ENCODE measurements at regions not wholly inside any gene's neighbourhood (a gene's known extent, or its start where the extent isn't known, plus 50 kb on each side); places are given as distances from the start of the nearest gene placed in this dataset.

- TF ChIP-seq, protein P1, sequence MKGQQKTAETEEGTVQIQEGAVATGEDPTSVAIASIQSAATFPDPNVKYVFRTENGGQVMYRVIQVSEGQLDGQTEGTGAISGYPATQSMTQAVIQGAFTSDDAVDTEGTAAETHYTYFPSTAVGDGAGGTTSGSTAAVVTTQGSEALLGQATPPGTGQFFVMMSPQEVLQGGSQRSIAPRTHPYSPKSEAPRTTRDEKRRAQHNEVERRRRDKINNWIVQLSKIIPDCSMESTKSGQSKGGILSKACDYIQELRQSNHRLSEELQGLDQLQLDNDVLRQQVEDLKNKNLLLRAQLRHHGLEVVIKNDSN (IDR thresholded peaks at IDR 0.05), result no peak
- TF ChIP-seq TAF1 (IDR thresholded peaks at IDR 0.05; ENCODE audit: low read depth), result no peak
- no peak for TF ChIP-seq CEBPB (IDR thresholded peaks at IDR 0.05)
- TF ChIP-seq TCF12 (IDR thresholded peaks at IDR 0.05; ENCODE audit: low read depth), result no peak
- TF ChIP-seq REST (IDR thresholded peaks at IDR 0.05; ENCODE audit: low read depth), result no peak
- no peak for TF ChIP-seq FOXM1 (IDR thresholded peaks at IDR 0.05; ENCODE audit: borderline replicate concordance, low read depth)
- no peak for TF ChIP-seq NFIC (IDR thresholded peaks at IDR 0.05)
- no peak for TF ChIP-seq EGR1 (IDR thresholded peaks at IDR 0.05)
- no peak for TF ChIP-seq TEAD4 (IDR thresholded peaks at IDR 0.05)
- TF ChIP-seq RAD21 (IDR thresholded peaks at IDR 0.05; ENCODE audit: low read depth), result no peak
- TF ChIP-seq EP300 (IDR thresholded peaks at IDR 0.05; ENCODE audit: borderline replicate concordance), result no peak
- TF ChIP-seq, protein P2, sequence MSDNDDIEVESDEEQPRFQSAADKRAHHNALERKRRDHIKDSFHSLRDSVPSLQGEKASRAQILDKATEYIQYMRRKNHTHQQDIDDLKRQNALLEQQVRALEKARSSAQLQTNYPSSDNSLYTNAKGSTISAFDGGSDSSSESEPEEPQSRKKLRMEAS (IDR thresholded peaks at IDR 0.05), result no peak
- TF ChIP-seq CREB1 (IDR thresholded peaks at IDR 0.05; ENCODE audit: low read depth), result no peak
- no peak for TF ChIP-seq YY1 (IDR thresholded peaks at IDR 0.05; ENCODE audit: low read depth)
Observed at GRCh38 chr15:66644869-66645268, 57.2 kb upstream of the SMAD6 start.

- TF ChIP-seq TAF1 (IDR thresholded peaks at IDR 0.05; ENCODE audit: low read depth) (no peak), EP300 (IDR thresholded peaks at IDR 0.05; ENCODE audit: borderline replicate concordance) (no peak)
- TF ChIP-seq, protein P1 (IDR thresholded peaks at IDR 0.05), result no peak
Observed at GRCh38 chr15:66646308-66646707, 55.7 kb upstream of the SMAD6 start.

DNA sequence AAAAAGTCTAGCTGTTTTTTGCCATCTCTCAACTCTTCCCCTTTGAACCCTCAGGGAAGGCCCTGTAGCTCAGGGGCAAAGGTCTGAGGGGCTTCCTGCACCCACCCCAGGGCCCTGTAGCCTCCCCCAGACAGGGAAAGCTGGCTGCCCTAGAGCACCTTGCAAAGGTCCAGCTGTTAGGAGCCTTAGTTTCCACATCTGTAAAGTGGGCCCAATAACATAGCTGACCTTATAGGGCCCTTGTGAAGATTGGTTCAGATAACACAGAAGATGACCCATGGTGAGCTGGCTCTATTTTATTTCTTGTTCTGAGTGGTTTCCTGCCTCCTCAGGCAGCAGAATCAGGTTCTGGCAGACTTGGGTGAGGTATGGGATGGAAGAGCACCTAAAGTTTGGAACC, 55.2 kb upstream of the SMAD6 start:
- no peak for TF ChIP-seq YY1 (IDR thresholded peaks at IDR 0.05; ENCODE audit: low read depth)
- TF ChIP-seq, protein P1 (IDR thresholded peaks at IDR 0.05), result no peak

GRCh38 chr15:66647358-66647757, 54.7 kb upstream of the SMAD6 start:
- TF ChIP-seq ZBTB7A (IDR thresholded peaks at IDR 0.05; ENCODE audit: low read depth), result no peak
- TF ChIP-seq NFIC (IDR thresholded peaks at IDR 0.05), result 0 out of 2 replicates have a peak, but pooled peaks have one; percentile 17
- TF ChIP-seq RAD21 (IDR thresholded peaks at IDR 0.05; ENCODE audit: low read depth), result no peak
- no peak for TF ChIP-seq EP300 (IDR thresholded peaks at IDR 0.05; ENCODE audit: borderline replicate concordance)

- TF ChIP-seq YY1 (IDR thresholded peaks at IDR 0.05; ENCODE audit: low read depth), result no peak
- no peak for TF ChIP-seq ZBTB7A (IDR thresholded peaks at IDR 0.05; ENCODE audit: low read depth)
- TF ChIP-seq EGR1 (IDR thresholded peaks at IDR 0.05), result no peak
- no peak for TF ChIP-seq NFIC (IDR thresholded peaks at IDR 0.05)
- TF ChIP-seq EP300 (IDR thresholded peaks at IDR 0.05; ENCODE audit: borderline replicate concordance), result no peak
- TF ChIP-seq RAD21 (IDR thresholded peaks at IDR 0.05; ENCODE audit: low read depth), result no peak
- TF ChIP-seq TAF1 (IDR thresholded peaks at IDR 0.05; ENCODE audit: low read depth), result no peak
- no peak for TF ChIP-seq TEAD4 (IDR thresholded peaks at IDR 0.05)
- TF ChIP-seq REST (IDR thresholded peaks at IDR 0.05; ENCODE audit: low read depth), result no peak
- TF ChIP-seq FOXM1 (IDR thresholded peaks at IDR 0.05; ENCODE audit: borderline replicate concordance, low read depth), result no peak
- TF ChIP-seq CEBPB (IDR thresholded peaks at IDR 0.05), result no peak
- no peak for TF ChIP-seq TCF12 (IDR thresholded peaks at IDR 0.05; ENCODE audit: low read depth)
- TF ChIP-seq, protein P2 (IDR thresholded peaks at IDR 0.05), result no peak
Observed at GRCh38 chr15:66648588-66648987, 53.4 kb upstream of the SMAD6 start.

DNA sequence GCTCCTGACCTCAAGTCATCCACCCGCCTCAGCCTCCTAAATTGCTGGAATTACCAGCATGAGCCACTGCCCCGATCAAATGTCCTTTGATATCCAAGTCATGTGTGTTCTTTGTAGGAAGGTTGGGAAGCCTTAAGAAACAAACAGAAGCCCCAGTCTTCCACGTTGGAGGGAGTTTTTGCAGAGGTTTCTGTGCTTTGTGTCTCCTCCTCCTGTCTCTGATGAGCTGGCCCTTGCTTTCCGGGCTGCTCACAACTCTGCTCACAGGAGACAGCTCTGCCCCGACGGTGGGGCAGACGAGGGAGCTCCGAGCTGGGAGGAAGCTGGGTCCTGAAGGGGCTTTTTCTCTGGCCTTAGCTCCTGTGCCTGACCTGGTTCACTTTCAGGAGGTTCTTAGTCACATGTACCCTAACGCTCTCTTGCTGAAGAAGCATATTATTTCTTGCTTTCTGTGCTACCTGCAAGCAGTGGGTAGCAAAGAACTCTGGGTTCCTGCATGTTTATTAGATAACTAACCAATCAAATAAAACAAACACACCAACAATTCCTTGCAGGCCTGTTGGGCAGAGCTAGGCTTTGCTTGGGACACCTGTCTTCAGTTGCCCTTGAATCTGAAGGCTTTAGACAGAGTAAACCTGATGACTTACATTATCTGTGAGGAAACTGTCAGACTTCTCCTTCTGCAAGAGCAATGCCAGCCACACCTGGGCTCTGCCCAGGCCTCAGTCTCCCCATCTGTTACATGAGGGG, 52.6 kb upstream of the SMAD6 start:
- TF ChIP-seq TCF12 (IDR thresholded peaks at IDR 0.05; ENCODE audit: low read depth), result no peak
- TF ChIP-seq EP300 (IDR thresholded peaks at IDR 0.05; ENCODE audit: borderline replicate concordance), result no peak
- TF ChIP-seq NFIC (IDR thresholded peaks at IDR 0.05), result no peak
- no peak for TF ChIP-seq TEAD4 (IDR thresholded peaks at IDR 0.05)
- TF ChIP-seq EGR1 (IDR thresholded peaks at IDR 0.05), result no peak
- TF ChIP-seq, protein P1 (IDR thresholded peaks at IDR 0.05), result no peak

Measured in Ishikawa (cell line).